ENCODE measurements at regions not wholly inside any gene's neighbourhood (a gene's known extent, or its start where the extent isn't known, plus 50 kb on each side); places are given as distances from the start of the nearest gene placed in this dataset.

DNA sequence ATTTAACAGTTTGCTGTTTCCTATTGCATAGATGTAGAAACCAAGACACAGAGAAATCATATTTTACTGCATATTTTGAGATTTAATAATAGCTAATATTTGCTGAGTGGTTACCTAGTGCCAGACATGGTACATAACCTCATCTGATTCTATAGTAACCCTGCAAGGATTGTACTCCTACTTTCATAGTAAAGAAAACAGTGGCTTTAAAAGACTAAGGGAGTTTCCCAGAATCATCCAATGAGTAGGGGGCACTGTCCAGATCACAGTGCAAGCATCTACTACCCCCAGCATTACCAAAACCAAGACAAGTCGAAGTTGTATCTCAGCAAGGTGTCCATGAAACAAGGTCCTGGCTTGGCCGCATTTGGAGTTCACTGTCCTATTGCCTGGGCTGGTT, 224.5 kb upstream of the TENM3 start:
- no peak for FAIRE-seq
- Histone ChIP-seq H3K4me1 (ENCODE audit: insufficient read depth, low read length) (no peaks in the 10 kb centered on the region), H3K4me3 (replicated peaks in 1 of 3; ENCODE audit: insufficient read depth in 1 of 3, low read depth in 2 of 3, low read length in 3 of 3) (no peak overlapping the region), H3K79me2 (ENCODE audit: insufficient read depth, low read length) (no peaks in the 10 kb centered on the region), H3K9ac (ENCODE audit: insufficient read depth, low read depth, low read length) (no peak overlapping the region), H3K27me3 (ENCODE audit: control insufficient read depth in 1 of 2, insufficient read depth in 2 of 2, low read length in 2 of 2) (no peaks in the 10 kb centered on the region), H3K36me3 (replicated peaks in 1 of 2; ENCODE audit: control insufficient read depth in 1 of 2, insufficient read depth in 2 of 2, low read length in 2 of 2) (no peaks in the 10 kb centered on the region), H2AFZ (ENCODE audit: low read length) (no peak overlapping the region), H4K20me1 (ENCODE audit: insufficient read depth, low read length) (no peaks in the 10 kb centered on the region), H3K4me2 (ENCODE audit: low read depth, low read length) (no peak overlapping the region), H3K27ac (ENCODE audit: extremely low read length, insufficient read depth, low read length) (no peak overlapping the region), H3K9me3 (ENCODE audit: low read length) (no peaks in the 10 kb centered on the region)
- no peak for ATAC-seq
- no CpG with 5 or more reads among the region's 2 CpGs for WGBS (ENCODE audit: low lambda C conversion rate)
- ChIA-PET CTCF (ENCODE audit: low intra/inter-chr PET ratio, low total read pairs) (no interaction called here), POLR2A (no interaction called here)
- no TSS peak for BruUV-seq (replicated peaks)
- in situ Hi-C loops (cut with HindIII; ENCODE audit: extremely low pct_ligation_motif_present, low pct_unique_long_range_greater_than_20kb) = no loop called here
- DNase-seq (ENCODE audit: low spot score) = no peak
- intact Hi-C loops (cut with micrococcal nuclease; ENCODE audit: unreplicated experiment) = no loop called here
- TF ChIP-seq NCOA2 (CRISPR knock-in tag; IDR thresholded peaks at IDR 0.05) = no peak
- TF ChIP-seq ZNF768 (CRISPR knock-in tag; IDR thresholded peaks at IDR 0.05) = no peak
- TF ChIP-seq ZNF274 (CRISPR knock-in tag; IDR thresholded peaks at IDR 0.05) = no peak
- TF ChIP-seq HMGA1 (CRISPR knock-in tag; conservative IDR thresholded peaks at IDR 0.05) = no peak
- no peak for TF ChIP-seq ZFAT (CRISPR knock-in tag; conservative IDR thresholded peaks at IDR 0.05)
- no peak for TF ChIP-seq ZNF34 (CRISPR knock-in tag; IDR thresholded peaks at IDR 0.05; ENCODE audit: borderline replicate concordance)
- no peak for TF ChIP-seq EED (CRISPR knock-in tag; IDR thresholded peaks at IDR 0.05)
- TF ChIP-seq, protein P1, sequence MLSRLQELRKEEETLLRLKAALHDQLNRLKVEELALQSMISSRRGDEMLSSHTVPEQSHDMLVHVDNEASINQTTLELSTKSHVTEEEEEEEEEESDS (CRISPR knock-in tag; IDR thresholded peaks at IDR 0.05; ENCODE audit: borderline replicate concordance) = no peak
- TF ChIP-seq, protein P2, sequence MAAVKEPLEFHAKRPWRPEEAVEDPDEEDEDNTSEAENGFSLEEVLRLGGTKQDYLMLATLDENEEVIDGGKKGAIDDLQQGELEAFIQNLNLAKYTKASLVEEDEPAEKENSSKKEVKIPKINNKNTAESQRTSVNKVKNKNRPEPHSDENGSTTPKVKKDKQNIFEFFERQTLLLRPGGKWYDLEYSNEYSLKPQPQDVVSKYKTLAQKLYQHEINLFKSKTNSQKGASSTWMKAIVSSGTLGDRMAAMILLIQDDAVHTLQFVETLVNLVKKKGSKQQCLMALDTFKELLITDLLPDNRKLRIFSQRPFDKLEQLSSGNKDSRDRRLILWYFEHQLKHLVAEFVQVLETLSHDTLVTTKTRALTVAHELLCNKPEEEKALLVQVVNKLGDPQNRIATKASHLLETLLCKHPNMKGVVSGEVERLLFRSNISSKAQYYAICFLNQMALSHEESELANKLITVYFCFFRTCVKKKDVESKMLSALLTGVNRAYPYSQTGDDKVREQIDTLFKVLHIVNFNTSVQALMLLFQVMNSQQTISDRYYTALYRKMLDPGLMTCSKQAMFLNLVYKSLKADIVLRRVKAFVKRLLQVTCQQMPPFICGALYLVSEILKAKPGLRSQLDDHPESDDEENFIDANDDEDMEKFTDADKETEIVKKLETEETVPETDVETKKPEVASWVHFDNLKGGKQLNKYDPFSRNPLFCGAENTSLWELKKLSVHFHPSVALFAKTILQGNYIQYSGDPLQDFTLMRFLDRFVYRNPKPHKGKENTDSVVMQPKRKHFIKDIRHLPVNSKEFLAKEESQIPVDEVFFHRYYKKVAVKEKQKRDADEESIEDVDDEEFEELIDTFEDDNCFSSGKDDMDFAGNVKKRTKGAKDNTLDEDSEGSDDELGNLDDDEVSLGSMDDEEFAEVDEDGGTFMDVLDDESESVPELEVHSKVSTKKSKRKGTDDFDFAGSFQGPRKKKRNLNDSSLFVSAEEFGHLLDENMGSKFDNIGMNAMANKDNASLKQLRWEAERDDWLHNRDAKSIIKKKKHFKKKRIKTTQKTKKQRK (IDR thresholded peaks at IDR 0.05; ENCODE audit: low read length) = no peak
- TF ChIP-seq KMT2B (CRISPR knock-in tag; IDR thresholded peaks at IDR 0.05) = no peak
- TF ChIP-seq JUN (CRISPR knock-in tag; IDR thresholded peaks at IDR 0.05) = no peak
- no peak for TF ChIP-seq YEATS4 (CRISPR knock-in tag; IDR thresholded peaks at IDR 0.05; ENCODE audit: borderline replicate concordance)
- TF ChIP-seq, protein P3, sequence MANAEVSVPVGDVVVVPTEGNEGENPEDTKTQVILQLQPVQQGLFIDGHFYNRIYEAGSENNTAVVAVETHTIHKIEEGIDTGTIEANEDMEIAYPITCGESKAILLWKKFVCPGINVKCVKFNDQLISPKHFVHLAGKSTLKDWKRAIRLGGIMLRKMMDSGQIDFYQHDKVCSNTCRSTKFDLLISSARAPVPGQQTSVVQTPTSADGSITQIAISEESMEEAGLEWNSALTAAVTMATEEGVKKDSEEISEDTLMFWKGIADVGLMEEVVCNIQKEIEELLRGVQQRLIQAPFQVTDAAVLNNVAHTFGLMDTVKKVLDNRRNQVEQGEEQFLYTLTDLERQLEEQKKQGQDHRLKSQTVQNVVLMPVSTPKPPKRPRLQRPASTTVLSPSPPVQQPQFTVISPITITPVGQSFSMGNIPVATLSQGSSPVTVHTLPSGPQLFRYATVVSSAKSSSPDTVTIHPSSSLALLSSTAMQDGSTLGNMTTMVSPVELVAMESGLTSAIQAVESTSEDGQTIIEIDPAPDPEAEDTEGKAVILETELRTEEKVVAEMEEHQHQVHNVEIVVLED (CRISPR knock-in tag; IDR thresholded peaks at IDR 0.05; ENCODE audit: borderline replicate concordance) = no peak
- TF ChIP-seq ZNF160 (CRISPR knock-in tag; IDR thresholded peaks at IDR 0.05) = no peak
- no peak for TF ChIP-seq TGIF2 (CRISPR knock-in tag; IDR thresholded peaks at IDR 0.05)
- TF ChIP-seq, protein P4, sequence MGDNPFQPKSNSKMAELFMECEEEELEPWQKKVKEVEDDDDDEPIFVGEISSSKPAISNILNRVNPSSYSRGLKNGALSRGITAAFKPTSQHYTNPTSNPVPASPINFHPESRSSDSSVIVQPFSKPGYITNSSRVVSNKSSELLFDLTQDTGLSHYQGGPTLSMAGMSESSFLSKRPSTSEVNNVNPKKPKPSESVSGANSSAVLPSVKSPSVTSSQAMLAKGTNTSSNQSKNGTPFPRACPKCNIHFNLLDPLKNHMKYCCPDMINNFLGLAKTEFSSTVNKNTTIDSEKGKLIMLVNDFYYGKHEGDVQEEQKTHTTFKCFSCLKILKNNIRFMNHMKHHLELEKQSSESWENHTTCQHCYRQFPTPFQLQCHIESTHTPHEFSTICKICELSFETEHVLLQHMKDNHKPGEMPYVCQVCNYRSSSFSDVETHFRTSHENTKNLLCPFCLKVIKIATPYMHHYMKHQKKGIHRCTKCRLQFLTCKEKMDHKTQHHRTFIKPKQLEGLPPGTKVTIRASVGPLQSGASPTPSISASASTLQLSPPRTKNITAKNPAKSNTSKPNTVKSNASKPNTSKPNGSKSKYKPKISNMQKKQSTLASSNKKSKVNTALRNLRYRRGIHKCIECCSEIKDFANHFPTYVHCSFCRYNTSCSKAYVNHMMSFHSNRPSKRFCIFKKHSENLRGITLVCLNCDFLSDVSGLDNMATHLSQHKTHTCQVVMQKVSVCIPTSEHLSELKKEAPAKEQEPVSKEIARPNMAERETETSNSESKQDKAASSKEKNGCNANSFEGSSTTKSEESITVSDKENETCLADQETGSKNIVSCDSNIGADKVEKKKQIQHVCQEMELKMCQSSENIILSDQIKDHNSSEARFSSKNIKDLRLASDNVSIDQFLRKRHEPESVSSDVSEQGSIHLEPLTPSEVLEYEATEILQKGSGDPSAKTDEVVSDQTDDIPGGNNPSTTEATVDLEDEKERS (CRISPR knock-in tag; IDR thresholded peaks at IDR 0.05) = no peak
- no peak for TF ChIP-seq ZFP1 (CRISPR knock-in tag; IDR thresholded peaks at IDR 0.05)
- TF ChIP-seq, protein P5, sequence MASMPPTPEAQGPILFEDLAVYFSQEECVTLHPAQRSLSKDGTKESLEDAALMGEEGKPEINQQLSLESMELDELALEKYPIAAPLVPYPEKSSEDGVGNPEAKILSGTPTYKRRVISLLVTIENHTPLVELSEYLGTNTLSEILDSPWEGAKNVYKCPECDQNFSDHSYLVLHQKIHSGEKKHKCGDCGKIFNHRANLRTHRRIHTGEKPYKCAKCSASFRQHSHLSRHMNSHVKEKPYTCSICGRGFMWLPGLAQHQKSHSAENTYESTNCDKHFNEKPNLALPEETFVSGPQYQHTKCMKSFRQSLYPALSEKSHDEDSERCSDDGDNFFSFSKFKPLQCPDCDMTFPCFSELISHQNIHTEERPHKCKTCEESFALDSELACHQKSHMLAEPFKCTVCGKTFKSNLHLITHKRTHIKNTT (CRISPR knock-in tag; IDR thresholded peaks at IDR 0.05) = no peak

Data from HepG2 (cell line).